ENCODE measurements at regions not wholly inside any gene's neighbourhood (a gene's known extent, or its start where the extent isn't known, plus 50 kb on each side); places are given as distances from the start of the nearest gene placed in this dataset.

- TF ChIP-seq POLR2A (IDR thresholded peaks at IDR 0.05; ENCODE audit: low read length) (no peak), MAZ (IDR thresholded peaks at IDR 0.05; ENCODE audit: borderline replicate concordance, low read depth, low read length) (no peak), SREBF2 (IDR thresholded peaks at IDR 0.05) (no peak), ESRRA (IDR thresholded peaks at IDR 0.05; ENCODE audit: borderline replicate concordance, low read length) (no peak), ZC3H11A (IDR thresholded peaks at IDR 0.05) (no peak), MYC (IDR thresholded peaks at IDR 0.05; ENCODE audit: borderline replicate concordance, low read length) (no peak)
- TF ChIP-seq, protein P1, sequence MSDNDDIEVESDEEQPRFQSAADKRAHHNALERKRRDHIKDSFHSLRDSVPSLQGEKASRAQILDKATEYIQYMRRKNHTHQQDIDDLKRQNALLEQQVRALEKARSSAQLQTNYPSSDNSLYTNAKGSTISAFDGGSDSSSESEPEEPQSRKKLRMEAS (IDR thresholded peaks at IDR 0.05), result no peak
- TF ChIP-seq, protein P2, sequence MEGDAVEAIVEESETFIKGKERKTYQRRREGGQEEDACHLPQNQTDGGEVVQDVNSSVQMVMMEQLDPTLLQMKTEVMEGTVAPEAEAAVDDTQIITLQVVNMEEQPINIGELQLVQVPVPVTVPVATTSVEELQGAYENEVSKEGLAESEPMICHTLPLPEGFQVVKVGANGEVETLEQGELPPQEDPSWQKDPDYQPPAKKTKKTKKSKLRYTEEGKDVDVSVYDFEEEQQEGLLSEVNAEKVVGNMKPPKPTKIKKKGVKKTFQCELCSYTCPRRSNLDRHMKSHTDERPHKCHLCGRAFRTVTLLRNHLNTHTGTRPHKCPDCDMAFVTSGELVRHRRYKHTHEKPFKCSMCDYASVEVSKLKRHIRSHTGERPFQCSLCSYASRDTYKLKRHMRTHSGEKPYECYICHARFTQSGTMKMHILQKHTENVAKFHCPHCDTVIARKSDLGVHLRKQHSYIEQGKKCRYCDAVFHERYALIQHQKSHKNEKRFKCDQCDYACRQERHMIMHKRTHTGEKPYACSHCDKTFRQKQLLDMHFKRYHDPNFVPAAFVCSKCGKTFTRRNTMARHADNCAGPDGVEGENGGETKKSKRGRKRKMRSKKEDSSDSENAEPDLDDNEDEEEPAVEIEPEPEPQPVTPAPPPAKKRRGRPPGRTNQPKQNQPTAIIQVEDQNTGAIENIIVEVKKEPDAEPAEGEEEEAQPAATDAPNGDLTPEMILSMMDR (IDR thresholded peaks at IDR 0.05), result no peak
Observed at GRCh38 chr1:229973297-229973612, 93.8 kb upstream of the GALNT2 start.
